Loucy (cell line): ENCODE measurements at regions not wholly inside any gene's neighbourhood (a gene's known extent, or its start where the extent isn't known, plus 50 kb on each side); places are given as distances from the start of the nearest gene placed in this dataset.

Source experiments
- EZH2phosphoT487 ChIP-seq: fragments of 200-600 bp; IDR thresholded peaks from 2 replicates; pipeline ENCODE4 v1.6.1; 2018; ENCODE audit warnings: antibody characterized with exemption, mild to moderate bottlenecking, moderate library complexity, borderline replicate concordance
- TF ChIP-seq, protein P1 (sequence below): fragments of 200-600 bp; sonication (generic); conservative IDR thresholded peaks from 2 replicates; pipeline ENCODE4 v1.5.1; 2014; ENCODE audit warnings: mild to moderate bottlenecking, antibody characterized with exemption, low read length

- no peak for TF ChIP-seq EZH2phosphoT487
- TF ChIP-seq, protein P1, sequence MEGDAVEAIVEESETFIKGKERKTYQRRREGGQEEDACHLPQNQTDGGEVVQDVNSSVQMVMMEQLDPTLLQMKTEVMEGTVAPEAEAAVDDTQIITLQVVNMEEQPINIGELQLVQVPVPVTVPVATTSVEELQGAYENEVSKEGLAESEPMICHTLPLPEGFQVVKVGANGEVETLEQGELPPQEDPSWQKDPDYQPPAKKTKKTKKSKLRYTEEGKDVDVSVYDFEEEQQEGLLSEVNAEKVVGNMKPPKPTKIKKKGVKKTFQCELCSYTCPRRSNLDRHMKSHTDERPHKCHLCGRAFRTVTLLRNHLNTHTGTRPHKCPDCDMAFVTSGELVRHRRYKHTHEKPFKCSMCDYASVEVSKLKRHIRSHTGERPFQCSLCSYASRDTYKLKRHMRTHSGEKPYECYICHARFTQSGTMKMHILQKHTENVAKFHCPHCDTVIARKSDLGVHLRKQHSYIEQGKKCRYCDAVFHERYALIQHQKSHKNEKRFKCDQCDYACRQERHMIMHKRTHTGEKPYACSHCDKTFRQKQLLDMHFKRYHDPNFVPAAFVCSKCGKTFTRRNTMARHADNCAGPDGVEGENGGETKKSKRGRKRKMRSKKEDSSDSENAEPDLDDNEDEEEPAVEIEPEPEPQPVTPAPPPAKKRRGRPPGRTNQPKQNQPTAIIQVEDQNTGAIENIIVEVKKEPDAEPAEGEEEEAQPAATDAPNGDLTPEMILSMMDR: no peak
Measured at GRCh38 chr14:95385701-95386100, 66.0 kb upstream of the CLMN start.
